SK-N-SH treated with all-trans-retinoic acid at 6 μM for 48 hours (cell line): ENCODE measurements at regions not wholly inside any gene's neighbourhood (a gene's known extent, or its start where the extent isn't known, plus 50 kb on each side); places are given as distances from the start of the nearest gene placed in this dataset.

Experiments
- ATAC-seq: fragments of 200-7000 bp; cut with Tn5 transposase; 3 replicates; pipeline ENCODE4 v1.9.1; 2020; ENCODE audit warnings: mild to moderate bottlenecking, moderate library complexity
- ARNTL ChIP-seq: fragments of 450-650 bp; formaldehyde crosslinking; IDR thresholded peaks from 2 replicates; pipeline ENCODE4 v1.5.0; 2020; ENCODE audit warnings: low read depth, mild to moderate bottlenecking, moderate library complexity, borderline replicate concordance
- BACH2 ChIP-seq: fragments of 250-450 bp; sonication (Bioruptor Pico); IDR thresholded peaks from 2 replicates; pipeline ENCODE4 v1.9.0; 2021; ENCODE audit warnings: mild to moderate bottlenecking, borderline replicate concordance
- CSDC2 ChIP-seq: fragments of 250-450 bp; sonication (Bioruptor Pico); IDR thresholded peaks from 2 replicates; pipeline ENCODE4 v1.5.0; 2020; ENCODE audit warnings: mild to moderate bottlenecking, moderate library complexity
- ESRRG ChIP-seq: fragments of 250-450 bp; sonication (Bioruptor Pico); IDR thresholded peaks from 2 replicates; pipeline ENCODE4 v1.6.1; 2021; ENCODE audit warnings: mild to moderate bottlenecking
- GLIS3 ChIP-seq: fragments of 250-450 bp; sonication (Bioruptor Pico); IDR thresholded peaks from 2 replicates; pipeline ENCODE4 v1.5.0; 2020; ENCODE audit warnings: mild to moderate bottlenecking, moderate library complexity
- ISL1 ChIP-seq: fragments of 250-450 bp; sonication (Bioruptor Pico); IDR thresholded peaks from 2 replicates; pipeline ENCODE4 v2.1.2; 2022; ENCODE audit warnings: mild to moderate bottlenecking, moderate library complexity
- OSR1 ChIP-seq: fragments of 250-450 bp; sonication (Bioruptor Pico); IDR thresholded peaks from 2 replicates; pipeline ENCODE4 v1.8.0; 2022; ENCODE audit warnings: moderate library complexity, mild to moderate bottlenecking, inconsistent platforms
- PPARA ChIP-seq: fragments of 250-450 bp; sonication (Bioruptor Pico); IDR thresholded peaks from 2 replicates; pipeline ENCODE4 v1.5.0; 2020; ENCODE audit warnings: mild to moderate bottlenecking, borderline replicate concordance
- RARB ChIP-seq: fragments of 250-450 bp; sonication (Bioruptor Pico); IDR thresholded peaks from 2 replicates; pipeline ENCODE4 v1.8.0; 2021; ENCODE audit warnings: mild to moderate bottlenecking, moderate library complexity
- SNAI2 ChIP-seq: fragments of 250-450 bp; sonication (Bioruptor Pico); IDR thresholded peaks from 2 replicates; pipeline ENCODE4 v1.5.0; 2020; ENCODE audit warnings: mild to moderate bottlenecking, moderate library complexity
- TCF4 ChIP-seq: fragments of 250-450 bp; sonication (Bioruptor Pico); IDR thresholded peaks from 2 replicates; pipeline ENCODE4 v1.8.0; 2021; ENCODE audit warnings: mild to moderate bottlenecking, moderate library complexity, borderline replicate concordance
- TOX ChIP-seq: fragments of 250-450 bp; sonication (Bioruptor Pico); IDR thresholded peaks from 2 replicates; pipeline ENCODE4 v1.8.0; 2021; ENCODE audit warnings: mild to moderate bottlenecking, moderate library complexity, borderline replicate concordance
- ZC3H10 ChIP-seq: fragments of 250-450 bp; sonication (Bioruptor Pico); IDR thresholded peaks from 2 replicates; pipeline ENCODE4 v1.5.1; 2021; ENCODE audit warnings: mild to moderate bottlenecking, moderate library complexity
- ZFP3 ChIP-seq: fragments of 250-450 bp; sonication (Bioruptor Pico); IDR thresholded peaks from 2 replicates; pipeline ENCODE4 v1.5.0; 2020; ENCODE audit warnings: mild to moderate bottlenecking, moderate library complexity
- ZFP30 ChIP-seq: fragments of 450-650 bp; formaldehyde crosslinking; IDR thresholded peaks from 2 replicates; pipeline ENCODE4 v1.5.0; 2022; ENCODE audit warnings: mild to moderate bottlenecking, moderate library complexity
- ZNF565 ChIP-seq: fragments of 450-650 bp; formaldehyde crosslinking; conservative IDR thresholded peaks from 2 replicates; pipeline ENCODE4 v1.5.0; 2020; ENCODE audit warnings: low read depth, mild to moderate bottlenecking, moderate library complexity
- ZNF70 ChIP-seq: fragments of 450-650 bp; formaldehyde crosslinking; IDR thresholded peaks from 2 replicates; pipeline ENCODE4 v1.5.0; 2020; ENCODE audit warnings: mild to moderate bottlenecking, moderate library complexity
- ZNF8 ChIP-seq: fragments of 450-650 bp; formaldehyde crosslinking; IDR thresholded peaks from 2 replicates; pipeline ENCODE4 v1.5.0; 2020; ENCODE audit warnings: mild to moderate bottlenecking, moderate library complexity
- TF ChIP-seq, protein P1 (sequence below): fragments of 250-450 bp; sonication (Bioruptor Pico); IDR thresholded peaks from 2 replicates; pipeline ENCODE4 v1.5.0; 2020; ENCODE audit warnings: mild to moderate bottlenecking, moderate library complexity
- TF ChIP-seq, protein P2 (sequence below): fragments of 250-450 bp; sonication (Bioruptor Pico); IDR thresholded peaks from 2 replicates; pipeline ENCODE4 v1.8.0; 2020; ENCODE audit warnings: mild to moderate bottlenecking, moderate library complexity, borderline replicate concordance
- TF ChIP-seq, protein P3 (sequence below): fragments of 250-450 bp; sonication (Bioruptor Pico); IDR thresholded peaks from 2 replicates; pipeline ENCODE4 v1.5.1; 2020; ENCODE audit warnings: low read depth, mild to moderate bottlenecking, moderate library complexity

DNA sequence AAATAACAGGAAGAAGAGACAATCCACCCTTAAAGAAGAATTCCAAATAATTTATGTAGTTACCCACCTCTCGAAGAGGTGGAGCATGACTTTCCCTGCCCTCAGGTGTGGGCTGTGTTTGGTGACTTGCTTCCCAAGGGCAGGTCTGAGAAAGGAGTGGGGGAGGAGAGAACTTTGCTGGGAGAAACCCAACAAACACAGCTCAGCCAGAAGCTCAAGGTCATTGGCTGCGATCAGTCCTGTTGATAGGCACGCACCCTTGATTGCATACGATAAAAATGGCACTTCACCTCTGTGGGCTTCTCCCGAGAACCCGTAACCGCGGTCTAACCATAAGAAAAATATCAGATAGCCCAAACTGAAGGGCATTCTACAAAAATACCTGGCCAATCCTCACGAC, 157.5 kb upstream of the ID2 start:
- no peak for ATAC-seq
- TF ChIP-seq ZNF565 (CRISPR knock-in tag) (no peak), ZNF8 (CRISPR knock-in tag) (no peak)
- TF ChIP-seq, all 23 proteins: peak for 0

DNA sequence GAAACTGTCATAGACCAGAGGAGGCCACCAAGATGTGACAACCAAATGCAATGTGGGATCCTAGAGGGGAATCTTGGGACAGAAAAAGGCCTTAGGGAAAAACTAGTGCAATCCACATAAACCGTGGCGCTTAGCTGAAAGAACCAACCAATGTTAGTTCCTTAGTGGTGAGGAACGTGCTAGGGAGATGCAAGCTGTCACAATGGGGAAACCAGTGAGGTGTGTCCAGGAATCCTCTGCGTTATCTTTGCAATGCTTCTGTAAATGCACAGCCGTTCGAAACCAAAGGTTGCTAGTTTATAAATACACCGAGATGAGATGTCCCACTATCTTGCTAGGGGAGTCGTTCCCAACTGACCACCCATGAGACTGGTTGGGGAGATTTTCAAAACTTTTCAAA, 157.0 kb upstream of the ID2 start:
- TF ChIP-seq ZNF565 (CRISPR knock-in tag) (no peak), ZFP30 (CRISPR knock-in tag) (no peak), TCF4 (CRISPR knock-in tag) (no peak), ESRRG (CRISPR knock-in tag) (no peak), TOX (CRISPR knock-in tag) (no peak), ZNF8 (CRISPR knock-in tag) (no peak), ISL1 (CRISPR knock-in tag) (no peak), SNAI2 (CRISPR knock-in tag) (no peak), PPARA (CRISPR knock-in tag) (no peak), GLIS3 (CRISPR knock-in tag) (no peak), BACH2 (CRISPR knock-in tag) (no peak)
- TF ChIP-seq, protein P1, sequence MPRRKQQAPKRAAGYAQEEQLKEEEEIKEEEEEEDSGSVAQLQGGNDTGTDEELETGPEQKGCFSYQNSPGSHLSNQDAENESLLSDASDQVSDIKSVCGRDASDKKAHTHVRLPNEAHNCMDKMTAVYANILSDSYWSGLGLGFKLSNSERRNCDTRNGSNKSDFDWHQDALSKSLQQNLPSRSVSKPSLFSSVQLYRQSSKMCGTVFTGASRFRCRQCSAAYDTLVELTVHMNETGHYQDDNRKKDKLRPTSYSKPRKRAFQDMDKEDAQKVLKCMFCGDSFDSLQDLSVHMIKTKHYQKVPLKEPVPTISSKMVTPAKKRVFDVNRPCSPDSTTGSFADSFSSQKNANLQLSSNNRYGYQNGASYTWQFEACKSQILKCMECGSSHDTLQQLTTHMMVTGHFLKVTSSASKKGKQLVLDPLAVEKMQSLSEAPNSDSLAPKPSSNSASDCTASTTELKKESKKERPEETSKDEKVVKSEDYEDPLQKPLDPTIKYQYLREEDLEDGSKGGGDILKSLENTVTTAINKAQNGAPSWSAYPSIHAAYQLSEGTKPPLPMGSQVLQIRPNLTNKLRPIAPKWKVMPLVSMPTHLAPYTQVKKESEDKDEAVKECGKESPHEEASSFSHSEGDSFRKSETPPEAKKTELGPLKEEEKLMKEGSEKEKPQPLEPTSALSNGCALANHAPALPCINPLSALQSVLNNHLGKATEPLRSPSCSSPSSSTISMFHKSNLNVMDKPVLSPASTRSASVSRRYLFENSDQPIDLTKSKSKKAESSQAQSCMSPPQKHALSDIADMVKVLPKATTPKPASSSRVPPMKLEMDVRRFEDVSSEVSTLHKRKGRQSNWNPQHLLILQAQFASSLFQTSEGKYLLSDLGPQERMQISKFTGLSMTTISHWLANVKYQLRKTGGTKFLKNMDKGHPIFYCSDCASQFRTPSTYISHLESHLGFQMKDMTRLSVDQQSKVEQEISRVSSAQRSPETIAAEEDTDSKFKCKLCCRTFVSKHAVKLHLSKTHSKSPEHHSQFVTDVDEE (CRISPR knock-in tag), result no peak
- TF ChIP-seq, protein P2, sequence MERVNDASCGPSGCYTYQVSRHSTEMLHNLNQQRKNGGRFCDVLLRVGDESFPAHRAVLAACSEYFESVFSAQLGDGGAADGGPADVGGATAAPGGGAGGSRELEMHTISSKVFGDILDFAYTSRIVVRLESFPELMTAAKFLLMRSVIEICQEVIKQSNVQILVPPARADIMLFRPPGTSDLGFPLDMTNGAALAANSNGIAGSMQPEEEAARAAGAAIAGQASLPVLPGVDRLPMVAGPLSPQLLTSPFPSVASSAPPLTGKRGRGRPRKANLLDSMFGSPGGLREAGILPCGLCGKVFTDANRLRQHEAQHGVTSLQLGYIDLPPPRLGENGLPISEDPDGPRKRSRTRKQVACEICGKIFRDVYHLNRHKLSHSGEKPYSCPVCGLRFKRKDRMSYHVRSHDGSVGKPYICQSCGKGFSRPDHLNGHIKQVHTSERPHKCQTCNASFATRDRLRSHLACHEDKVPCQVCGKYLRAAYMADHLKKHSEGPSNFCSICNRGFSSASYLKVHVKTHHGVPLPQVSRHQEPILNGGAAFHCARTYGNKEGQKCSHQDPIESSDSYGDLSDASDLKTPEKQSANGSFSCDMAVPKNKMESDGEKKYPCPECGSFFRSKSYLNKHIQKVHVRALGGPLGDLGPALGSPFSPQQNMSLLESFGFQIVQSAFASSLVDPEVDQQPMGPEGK, result no peak
- TF ChIP-seq, protein P3, sequence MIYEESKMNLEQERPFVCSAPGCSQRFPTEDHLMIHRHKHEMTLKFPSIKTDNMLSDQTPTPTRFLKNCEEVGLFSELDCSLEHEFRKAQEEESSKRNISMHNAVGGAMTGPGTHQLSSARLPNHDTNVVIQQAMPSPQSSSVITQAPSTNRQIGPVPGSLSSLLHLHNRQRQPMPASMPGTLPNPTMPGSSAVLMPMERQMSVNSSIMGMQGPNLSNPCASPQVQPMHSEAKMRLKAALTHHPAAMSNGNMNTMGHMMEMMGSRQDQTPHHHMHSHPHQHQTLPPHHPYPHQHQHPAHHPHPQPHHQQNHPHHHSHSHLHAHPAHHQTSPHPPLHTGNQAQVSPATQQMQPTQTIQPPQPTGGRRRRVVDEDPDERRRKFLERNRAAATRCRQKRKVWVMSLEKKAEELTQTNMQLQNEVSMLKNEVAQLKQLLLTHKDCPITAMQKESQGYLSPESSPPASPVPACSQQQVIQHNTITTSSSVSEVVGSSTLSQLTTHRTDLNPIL (CRISPR knock-in tag), result no peak
- ATAC-seq, result no peak

DNA sequence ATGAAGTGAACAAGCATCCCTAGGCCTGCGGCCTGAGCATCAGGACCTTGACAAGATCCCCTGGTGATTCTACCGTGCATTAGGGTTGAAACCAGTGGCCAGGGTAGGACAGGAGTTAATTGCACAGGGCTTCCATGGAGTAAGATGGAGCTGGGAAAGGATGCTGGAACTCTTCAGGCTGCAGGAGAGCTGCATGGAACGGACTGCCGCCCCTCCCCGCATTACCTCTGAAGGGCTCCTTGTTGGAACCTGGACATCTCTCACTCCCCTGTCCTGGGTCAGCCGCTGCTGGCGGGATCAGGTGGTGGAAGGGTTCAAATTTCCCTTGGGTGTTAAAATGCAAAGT, 156.6 kb upstream of the ID2 start:
- TF ChIP-seq ZC3H10 (CRISPR knock-in tag) (no peak), PPARA (CRISPR knock-in tag) (no peak), ISL1 (CRISPR knock-in tag) (no peak), CSDC2 (CRISPR knock-in tag) (no peak), OSR1 (no peak), ZNF8 (CRISPR knock-in tag) (no peak), TCF4 (CRISPR knock-in tag) (no peak), SNAI2 (CRISPR knock-in tag) (no peak), ARNTL (CRISPR knock-in tag) (no peak), ZFP3 (CRISPR knock-in tag) (no peak), RARB (CRISPR knock-in tag) (no peak), TOX (CRISPR knock-in tag) (no peak), GLIS3 (CRISPR knock-in tag) (no peak), ZNF70 (no peak), ESRRG (CRISPR knock-in tag) (no peak), ZNF565 (CRISPR knock-in tag) (no peak)
- TF ChIP-seq, protein P2, result no peak
- TF ChIP-seq, protein P3 (CRISPR knock-in tag), result no peak
- TF ChIP-seq, protein P1 (CRISPR knock-in tag), result no peak
- ATAC-seq, result no peak; the same call in 2 of the 3 replicates
